Hematopoietic multipotent progenitor cell treated with erythropoietin and hydrocortisone succinate and interleukin-3 and kit ligand, for 6 days (in vitro differentiated cells): ENCODE measurements at regions not wholly inside any gene's neighbourhood (a gene's known extent, or its start where the extent isn't known, plus 50 kb on each side); places are given as distances from the start of the nearest gene placed in this dataset.
"Not testable (repeated sequence)": the region's sequence is repeated elsewhere in the genome, so short reads cannot be mapped to it uniquely, and the experiment has no call there.

Experiments
- DNase-seq: peaks from one replicate; pipeline ENCODE4 v3.0.0-alpha.2; 2015

DNA sequence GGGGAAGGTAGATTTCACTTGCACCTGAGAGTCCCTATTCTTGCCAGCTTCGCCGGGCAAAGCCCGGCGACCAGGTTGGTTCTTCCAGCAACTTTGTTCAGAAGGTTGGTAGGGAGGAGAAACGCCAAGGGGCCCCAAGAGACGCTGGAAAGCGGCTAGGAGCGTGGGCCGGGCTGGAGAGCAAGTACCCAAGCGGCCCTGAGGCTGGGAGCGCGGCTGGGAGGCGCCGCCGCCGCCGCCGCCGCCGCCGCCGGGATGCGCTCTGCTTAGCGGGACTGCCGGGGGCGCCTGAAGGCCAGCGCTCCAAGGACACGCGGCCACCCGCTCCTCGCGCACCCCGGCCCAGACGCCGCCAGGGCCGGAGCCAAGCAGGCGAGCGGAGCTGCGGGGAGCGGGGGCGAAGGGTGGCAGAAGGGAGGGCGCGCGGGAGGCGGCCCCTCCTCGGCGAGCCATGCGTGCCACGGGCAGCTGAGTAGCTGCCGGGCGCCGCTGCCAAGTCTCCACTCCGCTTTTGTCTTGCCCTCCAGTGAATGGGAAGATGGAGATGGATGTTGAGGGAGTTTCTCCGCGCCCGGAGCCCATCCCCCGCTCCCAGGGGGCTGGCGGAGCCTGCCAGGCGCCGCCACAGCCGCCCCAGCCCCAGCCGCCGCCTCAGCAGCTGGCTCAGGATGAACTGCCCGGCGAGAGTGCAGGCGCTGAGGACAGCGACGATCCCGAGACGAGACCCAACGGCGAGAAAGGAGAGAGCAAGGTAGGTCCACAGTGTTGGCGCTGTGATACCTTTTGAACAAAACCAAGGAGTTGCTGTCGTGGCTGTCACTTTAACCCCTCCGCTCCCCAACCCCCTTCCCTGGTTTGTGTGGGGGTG lies 227.4 kb upstream of the AZI2 start:
- DNase-seq: no peak

DNA sequence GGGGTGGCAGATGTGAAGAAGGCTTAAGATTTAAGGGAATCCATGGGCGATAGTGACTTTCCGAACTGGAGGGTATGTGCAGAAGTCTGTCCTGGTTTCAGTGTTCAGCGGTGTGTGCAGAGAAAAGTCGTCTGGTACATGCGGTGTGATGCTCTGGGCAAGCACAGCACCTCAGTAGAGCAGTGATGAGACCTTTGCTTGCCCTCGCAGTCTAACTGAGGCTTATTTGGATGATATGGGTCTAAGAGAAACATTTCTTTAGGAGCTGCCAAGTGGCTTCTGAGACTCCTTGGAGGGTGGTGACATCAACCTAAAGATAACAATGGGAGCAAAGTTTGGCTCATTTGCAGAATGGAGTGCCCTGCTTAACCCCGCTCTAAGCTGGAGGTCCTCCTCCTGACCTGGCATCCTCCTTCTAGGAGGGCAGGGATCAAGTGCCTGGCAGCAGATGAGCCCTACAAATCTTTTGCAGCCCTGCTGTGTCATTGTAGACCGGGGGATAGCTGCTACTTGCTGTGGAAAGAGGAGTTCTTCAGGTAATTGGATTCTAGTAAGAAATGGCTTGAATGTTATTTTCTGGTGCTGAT lies 228.1 kb upstream of the AZI2 start:
- no peak for DNase-seq

DNA sequence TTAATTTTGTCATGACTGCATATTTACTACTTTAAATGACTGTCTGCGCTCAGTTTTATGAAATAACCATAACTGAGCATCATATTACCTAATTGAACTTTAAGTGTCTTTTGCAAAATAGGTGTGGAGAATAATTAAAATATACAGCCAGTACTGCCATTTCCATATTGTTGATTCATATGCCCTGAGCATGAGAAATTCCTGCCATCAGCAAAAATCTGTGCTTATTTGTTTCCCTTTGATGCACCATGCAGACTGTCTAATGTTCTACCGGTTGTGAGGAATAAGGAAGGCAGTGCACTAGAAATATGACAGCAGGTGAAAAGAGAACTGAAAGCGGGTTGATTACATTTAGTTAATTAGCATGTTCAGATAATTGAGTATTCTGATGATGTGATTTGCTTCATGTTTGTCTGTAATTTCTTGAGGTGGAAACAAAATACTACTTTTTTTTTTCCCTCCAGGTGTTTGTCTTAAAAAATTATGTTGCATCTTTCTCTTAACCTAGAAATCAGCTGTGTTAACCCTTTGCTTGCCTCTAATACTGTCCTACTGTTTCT lies 229.4 kb upstream of the AZI2 start:
- DNase-seq: no peak

DNA sequence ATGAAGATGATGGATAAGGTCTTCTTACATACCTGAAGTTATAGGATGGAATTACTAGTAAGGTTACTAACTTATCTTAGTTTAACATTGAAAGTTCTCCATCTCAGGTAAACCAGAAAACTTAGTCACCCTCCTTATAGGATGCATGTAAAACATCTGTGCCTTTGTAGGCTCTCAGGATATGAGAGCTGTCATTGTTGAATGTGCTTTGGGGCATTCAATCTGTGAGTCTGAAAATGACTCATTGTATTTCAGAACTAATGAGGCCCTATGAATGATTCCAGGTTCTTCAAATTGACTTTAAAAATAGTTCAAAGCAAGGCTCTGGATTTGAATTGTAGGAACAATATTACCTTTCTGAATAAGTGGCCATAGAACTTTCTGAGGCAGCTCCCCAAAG lies 237.7 kb upstream of the AZI2 start:
- DNase-seq: no peak

DNA sequence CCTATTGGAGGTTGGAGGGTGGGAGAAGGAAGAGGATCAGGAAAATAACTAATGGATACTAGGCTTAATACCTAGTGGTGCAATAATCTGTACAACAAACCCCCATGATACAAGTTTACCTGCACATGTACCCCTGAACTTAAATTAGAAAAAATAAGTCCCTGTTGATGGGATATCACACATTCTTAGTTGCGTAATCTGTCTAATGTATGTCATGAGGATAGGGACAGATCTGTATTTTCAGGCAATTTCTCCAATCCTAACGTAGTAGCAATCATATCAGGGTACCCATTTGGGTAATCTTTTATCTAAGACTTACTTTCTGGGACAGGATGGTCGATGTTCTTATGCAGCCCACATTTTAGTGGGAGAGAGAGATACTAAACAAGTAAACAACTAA lies 239.1 kb upstream of the AZI2 start:
- no peak for DNase-seq

DNA sequence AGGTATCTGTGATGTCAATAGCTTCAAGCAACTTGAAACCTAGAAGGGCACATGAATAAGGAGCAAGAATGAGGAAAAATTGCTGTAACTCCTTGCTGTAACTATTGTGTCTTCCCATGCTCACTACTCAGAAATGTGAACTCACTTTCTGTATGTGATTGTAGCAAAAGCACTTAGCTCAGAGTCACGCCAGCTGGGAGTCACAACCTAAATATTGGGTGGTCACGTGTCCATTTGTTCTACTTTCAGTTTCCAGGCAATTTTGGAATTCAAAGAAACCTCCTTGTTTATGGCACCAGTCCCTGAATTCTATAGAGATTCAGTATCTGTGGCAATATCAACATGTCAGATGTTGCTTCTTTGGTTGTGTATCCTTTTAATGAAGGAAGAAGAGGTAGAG lies 241.6 kb upstream of the AZI2 start:
- DNase-seq: no peak

DNA sequence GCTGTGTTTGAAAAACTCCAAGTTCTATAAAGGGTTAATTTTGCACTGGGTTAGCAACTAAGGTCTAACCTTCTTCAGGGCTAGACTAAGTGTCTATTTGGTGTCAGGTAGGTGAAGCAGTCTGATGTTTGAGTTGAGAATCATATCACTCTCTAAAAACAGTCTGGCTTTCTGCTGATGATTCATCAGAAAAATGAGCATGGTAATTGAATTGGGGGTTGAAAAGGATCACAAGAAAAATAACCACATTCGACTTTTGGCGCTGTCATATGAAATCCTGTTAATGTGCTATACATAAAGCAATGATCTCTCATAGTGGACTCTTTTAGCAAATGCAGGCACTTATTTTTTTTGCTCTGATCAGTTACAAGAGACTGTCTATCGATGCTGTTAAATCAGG lies 242.2 kb upstream of the AZI2 start:
- no peak for DNase-seq

DNA sequence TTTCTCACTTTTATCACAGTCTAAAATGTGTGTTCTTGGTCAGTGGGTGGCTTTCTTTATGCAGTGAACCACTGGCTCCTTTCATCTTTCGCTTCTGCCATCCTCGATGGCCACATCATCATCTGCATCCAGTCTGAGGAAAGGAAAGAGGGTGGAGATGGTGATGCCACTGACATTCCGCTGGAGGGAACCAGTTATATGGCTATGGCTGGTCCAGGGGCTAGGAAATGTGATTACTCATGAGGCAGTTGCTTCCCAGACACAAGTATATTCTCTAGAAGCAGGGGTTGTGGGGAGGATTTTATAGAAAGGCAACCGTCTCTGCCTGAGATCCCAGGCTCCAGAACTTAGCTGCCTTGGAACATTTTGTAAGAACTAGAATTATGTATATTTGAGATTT lies 246.7 kb upstream of the AZI2 start:
- no peak for DNase-seq

DNA sequence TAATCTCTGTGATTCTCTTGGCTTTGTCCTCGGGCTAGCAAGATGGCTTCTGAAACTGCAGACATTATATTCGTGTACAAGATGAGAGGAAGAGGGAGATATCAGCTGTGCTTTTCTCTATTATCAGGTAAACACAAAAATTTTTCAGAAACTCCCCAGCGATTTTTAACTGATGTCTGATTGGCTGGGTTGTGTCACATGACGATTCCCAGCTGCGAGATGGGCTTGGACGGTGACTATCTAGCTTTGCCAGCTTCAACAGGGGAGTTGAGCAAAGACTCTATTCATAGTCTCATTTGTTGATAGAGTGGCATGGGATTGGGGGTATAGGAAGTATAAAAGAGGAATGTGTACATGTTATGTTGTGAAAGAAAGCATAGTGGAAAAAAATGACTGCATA lies 248.8 kb upstream of the AZI2 start:
- DNase-seq: no peak

DNA sequence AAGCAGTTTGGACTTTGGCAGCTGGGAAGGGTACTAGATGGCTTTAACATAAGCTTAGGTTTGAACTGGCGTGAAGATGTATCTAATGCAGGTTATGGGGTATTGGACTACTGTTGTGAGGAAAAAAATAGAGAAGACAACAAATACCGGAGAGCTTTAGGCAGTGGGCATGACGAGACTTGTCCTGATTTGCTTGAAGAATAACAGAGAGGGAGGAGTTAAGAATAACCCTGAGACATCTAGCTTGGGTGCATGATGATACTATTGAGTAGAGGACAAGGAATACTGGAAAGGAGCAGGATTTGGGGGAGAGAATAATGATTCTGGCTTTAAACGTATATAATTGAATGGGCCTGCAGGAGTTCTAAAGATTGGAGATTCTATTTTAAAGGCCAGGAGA lies 249.5 kb upstream of the AZI2 start:
- DNase-seq: no peak

DNA sequence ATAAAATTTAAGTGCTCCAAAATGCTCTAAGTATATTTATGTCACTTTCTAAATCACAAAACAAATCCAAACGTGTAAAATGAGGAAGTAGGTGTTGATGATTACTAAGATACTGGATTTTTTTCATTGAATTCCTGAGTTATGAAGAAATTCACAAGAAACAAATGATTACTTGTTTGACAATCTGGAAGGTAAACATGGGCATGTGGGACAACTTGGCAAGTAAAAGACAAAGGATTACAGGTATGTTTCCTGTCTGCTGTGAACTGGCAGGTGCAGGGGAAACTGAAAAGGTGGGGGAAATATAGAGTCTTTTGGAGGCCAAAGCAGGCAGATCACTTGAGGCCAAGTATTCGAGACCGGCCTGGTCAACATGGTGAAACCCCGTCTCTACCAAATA lies 252.7 kb upstream of the AZI2 start:
- DNase-seq: no peak

DNA sequence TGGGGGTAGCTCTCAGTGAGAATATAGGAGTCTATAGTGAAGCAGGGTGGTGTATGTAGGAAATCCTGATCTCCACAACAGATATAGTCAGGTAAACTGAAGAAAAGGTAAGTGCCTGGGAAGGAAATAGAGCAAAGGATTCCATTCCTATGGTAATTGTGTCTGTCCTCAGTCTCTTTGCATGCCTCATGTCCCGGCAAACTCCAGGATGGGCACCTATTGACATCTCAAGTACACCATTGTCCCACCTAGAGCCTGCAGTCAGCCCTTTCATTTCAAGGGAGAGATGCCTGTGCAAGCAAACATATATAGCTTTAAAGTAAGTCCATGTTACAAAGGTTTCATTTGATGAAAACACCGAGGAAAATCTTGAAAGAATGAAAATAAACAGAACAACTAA lies 257.7 kb upstream of the AZI2 start:
- DNase-seq: no peak

DNA sequence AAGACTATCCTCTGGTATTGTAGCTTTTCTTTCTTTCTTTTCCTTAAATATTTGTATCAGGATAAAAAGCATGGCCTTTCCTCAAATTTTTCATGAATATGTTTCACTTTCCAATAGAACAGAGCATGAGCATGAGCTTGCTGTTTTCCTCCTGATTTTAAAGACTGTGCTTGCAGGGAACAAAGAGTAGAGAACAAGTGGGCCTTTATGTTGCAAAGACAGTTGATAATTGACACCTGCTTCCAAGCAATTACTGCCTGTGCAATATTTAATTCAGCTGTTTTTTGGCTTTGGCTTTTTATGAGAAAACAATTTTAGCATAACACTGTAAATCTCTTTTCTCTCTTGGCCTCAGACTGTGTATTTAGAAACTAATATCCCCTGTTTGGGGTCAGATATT lies 263.6 kb upstream of the AZI2 start:
- no peak for DNase-seq

DNA sequence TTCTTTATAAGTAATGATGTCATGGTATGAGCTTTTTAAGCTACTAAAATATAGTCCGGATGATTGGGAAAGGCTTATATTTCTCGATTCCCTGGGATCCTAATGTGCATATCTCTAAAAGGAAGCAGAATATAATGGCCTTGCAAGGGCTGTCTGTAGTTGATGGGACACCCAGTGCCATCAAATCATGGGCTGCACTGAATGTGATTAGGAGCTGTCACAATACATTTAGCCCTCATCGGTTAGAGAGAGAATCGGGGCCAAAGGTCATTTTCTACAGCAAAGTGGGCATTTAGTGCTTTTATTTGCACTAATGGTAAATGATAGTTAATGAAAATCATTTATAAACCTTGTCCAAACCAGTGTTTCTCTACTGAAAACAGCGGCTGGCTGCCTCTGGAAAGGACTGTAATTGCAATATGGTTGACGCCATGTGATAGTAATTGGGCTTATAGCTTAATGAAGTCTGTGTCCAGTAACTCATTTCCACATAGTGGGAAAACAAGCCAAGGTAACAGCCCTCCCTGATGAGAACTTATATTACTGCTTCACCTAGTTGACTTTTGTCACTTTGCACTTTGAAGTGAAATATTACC lies 265.0 kb upstream of the AZI2 start:
- DNase-seq: no peak

DNA sequence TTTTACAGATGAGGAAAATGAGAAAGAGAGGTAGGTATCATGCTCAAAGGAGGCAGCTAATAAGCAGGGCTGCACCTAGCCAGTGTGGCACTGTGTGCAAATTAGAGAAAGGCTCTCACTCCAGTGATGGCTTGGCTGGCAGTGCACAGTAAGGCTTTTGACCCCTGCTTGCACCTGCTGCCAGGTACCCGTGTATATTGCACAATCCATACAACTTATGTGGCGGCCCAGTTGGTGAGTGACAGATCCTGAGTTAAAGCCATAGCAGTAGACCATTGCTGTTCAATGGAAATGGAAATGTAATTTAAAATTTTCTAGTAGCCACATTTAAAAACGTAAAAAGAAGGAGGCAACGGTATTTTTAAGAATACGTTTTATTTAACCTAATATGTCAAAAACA lies 266.4 kb upstream of the AZI2 start:
- no peak for DNase-seq

DNA sequence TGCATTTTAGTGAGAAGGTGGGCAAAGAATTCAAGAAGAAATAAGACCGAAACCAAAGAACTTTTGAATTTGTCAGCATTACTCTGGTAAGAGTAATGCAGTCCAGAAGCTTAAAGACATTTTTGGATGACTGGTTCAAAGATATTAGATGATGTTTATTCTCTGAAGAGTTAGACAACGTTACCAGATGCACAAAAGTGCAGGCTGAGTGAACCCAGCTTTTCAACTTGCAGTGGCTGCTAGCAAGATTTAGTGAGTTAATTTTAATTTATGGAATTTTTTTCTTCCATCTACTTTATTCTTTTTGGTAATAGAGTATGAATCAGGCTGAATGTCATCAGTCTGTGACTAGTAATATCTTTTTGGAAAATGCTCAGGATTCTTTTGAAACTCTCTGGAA lies 267.3 kb upstream of the AZI2 start:
- no peak for DNase-seq

DNA sequence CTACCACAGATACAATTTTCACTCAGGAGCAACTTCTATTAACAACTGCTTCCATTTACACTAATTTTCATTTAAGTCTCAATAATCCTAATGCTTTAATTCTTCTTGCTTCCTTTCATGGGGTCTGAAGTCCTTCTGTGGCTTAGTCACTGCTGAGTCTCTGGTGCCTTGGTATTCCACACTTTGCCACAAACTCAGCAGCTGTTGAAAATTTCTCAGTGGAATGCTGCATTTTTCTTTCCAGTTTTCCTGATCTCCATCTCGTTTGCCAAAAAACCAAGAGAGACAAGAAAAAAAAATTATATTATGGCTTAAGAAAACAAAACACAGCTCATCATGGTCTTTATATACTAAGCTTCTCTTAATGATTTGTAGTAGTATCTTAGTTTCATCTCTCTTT lies 269.2 kb upstream of the AZI2 start:
- DNase-seq: no peak

DNA sequence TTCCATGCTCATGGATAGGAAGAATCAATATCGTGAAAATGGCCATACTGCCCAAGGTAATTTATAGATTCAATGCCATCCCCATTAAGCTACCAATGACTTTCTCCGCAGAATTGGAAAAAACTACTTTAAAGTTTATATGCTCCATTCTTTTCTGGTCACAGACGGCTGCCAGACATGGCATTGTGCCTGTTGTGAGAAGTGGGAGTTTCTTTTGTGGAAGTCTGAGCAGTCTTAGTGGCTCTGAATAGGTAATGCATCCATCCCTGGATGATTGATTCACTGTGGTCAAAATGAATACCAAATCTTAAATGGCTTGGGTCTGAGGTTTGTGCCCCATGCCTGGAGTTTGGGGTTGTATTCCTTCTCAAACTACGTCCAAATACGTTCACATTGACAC lies 274.5 kb upstream of the AZI2 start:
- DNase-seq: no peak

DNA sequence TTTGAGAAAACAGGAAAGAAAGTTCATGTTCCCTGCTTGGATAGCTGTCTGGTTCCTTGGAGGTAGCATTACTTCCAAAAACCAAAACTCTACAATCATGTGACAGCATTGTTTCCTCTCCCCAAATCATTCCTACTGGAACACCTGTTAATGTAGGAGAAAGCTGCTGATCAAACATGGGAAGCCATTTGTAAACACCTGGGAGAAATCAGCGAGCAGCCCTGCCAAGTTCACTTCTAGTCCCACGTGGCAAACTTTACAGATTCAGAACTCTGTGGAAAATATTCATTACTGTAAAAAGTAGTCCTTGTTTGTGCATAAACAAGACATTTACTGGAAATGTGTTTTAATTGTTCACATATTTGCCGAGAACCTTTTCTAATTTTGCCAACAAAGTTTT lies 275.5 kb upstream of the AZI2 start:
- no peak for DNase-seq

DNA sequence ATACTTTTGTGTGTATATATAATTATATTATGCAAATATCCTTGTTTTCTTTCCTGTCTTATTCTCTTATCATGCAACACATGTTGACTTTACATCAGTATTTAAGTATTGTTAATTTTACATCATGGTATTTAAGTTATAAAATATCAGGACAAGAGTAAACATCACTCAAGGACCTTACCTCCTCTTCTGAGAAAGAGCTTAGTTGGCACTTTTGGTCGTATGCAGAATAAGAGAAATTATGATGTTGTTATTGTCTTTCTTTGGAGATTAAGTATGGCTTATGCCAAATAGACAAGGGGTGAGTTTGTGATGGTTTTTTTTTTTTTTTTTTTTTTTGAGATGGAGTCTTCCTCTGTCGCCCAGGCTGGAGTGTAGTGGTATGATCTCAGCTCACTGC lies 279.2 kb upstream of the AZI2 start:
- not testable (repeated sequence) for DNase-seq

DNA sequence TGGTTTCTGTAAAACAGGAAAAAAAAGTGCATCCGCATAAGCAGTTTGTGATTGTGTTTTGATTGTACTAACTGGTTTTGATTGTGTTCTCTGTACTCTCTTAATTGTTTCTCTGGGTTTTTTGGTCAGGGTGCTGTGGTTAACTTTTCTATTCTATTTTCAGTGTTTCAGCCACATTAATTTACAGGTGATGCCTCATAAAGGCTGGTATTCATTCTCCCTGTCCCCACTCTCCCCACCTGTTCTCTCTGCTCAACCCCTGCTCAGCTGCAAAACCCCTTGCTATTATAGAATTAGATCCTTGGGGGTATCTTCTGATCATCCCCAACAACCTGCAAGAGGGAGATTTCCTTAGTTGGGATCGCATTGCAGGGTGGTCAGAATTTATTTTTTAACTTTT lies 285.4 kb upstream of the AZI2 start:
- no peak for DNase-seq

DNA sequence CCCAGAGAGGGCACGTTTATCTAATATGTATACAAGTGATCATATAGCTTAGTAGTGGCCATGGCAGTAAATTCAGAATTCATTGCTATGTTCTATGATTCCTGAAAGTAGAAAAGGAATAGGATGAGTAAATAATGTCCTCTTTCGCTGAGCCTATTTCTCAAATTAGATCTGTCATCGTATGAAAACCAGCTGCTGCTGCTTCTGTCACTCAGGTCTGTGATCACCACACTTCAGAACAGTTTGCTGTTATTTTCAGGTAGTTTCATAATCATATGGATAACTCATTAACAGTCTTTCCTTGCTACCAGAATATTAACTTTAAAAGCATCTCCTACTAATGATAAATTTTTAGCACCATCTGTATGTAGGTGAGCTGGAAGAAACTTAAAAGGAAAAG lies 289.1 kb upstream of the AZI2 start:
- no peak for DNase-seq

DNA sequence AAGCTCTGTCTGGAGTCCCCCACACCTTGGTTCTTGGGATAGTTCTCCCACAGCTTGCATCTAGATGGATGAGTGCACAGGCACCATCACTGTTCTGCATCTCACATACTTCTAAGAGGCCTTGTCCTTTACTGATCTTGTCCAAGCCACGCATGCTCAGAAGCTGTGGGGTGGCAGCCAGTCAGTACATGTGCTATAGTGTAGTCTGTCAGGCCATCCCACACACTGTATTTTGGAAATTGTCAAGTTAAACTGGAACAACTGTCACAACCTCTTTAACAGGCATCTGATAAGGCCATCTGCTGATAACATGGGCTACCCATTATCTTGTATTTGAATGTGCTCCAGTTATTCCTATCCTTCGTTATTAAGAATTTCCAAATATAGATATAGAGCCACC lies 296.5 kb upstream of the AZI2 start:
- DNase-seq: no peak

DNA sequence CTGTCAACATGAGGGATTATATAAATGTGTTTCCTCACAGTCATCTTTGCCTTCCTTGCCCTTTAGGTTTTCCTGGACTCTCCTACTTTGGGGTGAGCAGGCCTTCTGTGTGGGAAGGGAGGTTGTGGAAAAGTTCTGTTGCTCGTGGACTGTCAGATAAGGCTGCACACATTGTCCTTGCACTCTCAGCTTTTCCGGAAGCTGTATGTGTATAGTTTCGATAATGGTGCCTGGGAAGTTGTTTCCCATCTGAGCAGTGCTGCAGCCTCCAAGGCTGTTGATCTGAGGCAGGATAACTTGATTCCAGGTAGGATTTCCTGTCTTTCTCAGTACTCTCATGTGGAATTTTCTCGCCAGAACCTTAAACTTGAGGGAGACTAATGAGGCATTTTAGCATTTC lies 297.8 kb upstream of the AZI2 start:
- no peak for DNase-seq
